IPS DF 6.9 (cell line): ENCODE measurements at regions not wholly inside any gene's neighbourhood (a gene's known extent, or its start where the extent isn't known, plus 50 kb on each side); places are given as distances from the start of the nearest gene placed in this dataset.

Source experiments
- DNase-seq: peaks from one replicate; pipeline ENCODE4 v3.0.0-alpha.2; 2013; ENCODE audit warnings: low read depth, low spot score
- H3K27ac ChIP-seq: one replicate; pipeline ENCODE4 v1.5.1; 2013; ENCODE audit warnings: low read length, control low read depth
- H3K27me3 ChIP-seq: 2 replicates; pipeline ENCODE4 v1.6.1; 2013; ENCODE audit warnings: mild to moderate bottlenecking, low read length; ENCODE audit not compliant: control insufficient read depth, insufficient read depth
- H3K36me3 ChIP-seq: 2 replicates; pipeline ENCODE4 v1.6.1; 2013; ENCODE audit warnings: low read length; ENCODE audit not compliant: control insufficient read depth, insufficient read depth
- H3K4me1 ChIP-seq: 2 replicates; pipeline ENCODE4 v1.6.1; 2013; ENCODE audit warnings: low read length; ENCODE audit not compliant: control insufficient read depth, insufficient read depth
- H3K4me3 ChIP-seq: 2 replicates; pipeline ENCODE4 v1.5.1; 2013; ENCODE audit warnings: mild to moderate bottlenecking, low read length
- H3K9me3 ChIP-seq: 2 replicates; pipeline ENCODE4 v1.6.1; 2013; ENCODE audit warnings: low read length, inconsistent platforms; ENCODE audit not compliant: control insufficient read depth, insufficient read depth
- WGBS: extraction: QIAGEN DNeasy Blood & Tissue Kit; methylation state at CpG from one replicate; pipeline ENCODE4 v1.1.7; 2013; ENCODE audit warnings: mixed read lengths, missing lambda C conversion rate; ENCODE audit not compliant: insufficient read length, insufficient coverage; 5-methylcytosine and 5-hydroxymethylcytosine counted together

DNA sequence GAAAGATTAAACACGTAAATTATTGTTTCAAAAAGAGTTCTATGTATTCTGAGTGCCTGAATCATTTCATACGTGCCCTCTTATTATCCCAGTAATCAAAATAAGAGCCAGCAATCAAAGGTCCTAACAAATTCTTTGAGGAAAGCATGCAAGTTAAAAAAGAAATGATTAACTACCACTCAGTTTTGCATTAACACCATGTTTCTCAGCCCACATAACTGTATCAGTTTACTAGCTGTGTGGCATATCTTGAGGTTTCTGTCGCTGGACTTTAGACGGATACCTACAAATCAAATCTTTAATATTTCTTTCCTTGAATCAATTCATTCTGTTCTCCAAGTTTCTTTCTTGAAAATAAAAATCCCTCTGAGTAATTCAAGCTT is 668.9 kb upstream of the CHAC2 start:
- Histone ChIP-seq H3K27ac (no peak overlapping the region), H3K4me1 (no peaks in the 10 kb centered on the region), H3K27me3 (no peaks in the 10 kb centered on the region), H3K36me3 (no peaks in the 10 kb centered on the region), H3K4me3 (no peak overlapping the region), H3K9me3 (no peaks in the 10 kb centered on the region)
- DNase-seq: no peak
- WGBS: no CpG with 5 or more reads among the region's 4 CpGs

DNA sequence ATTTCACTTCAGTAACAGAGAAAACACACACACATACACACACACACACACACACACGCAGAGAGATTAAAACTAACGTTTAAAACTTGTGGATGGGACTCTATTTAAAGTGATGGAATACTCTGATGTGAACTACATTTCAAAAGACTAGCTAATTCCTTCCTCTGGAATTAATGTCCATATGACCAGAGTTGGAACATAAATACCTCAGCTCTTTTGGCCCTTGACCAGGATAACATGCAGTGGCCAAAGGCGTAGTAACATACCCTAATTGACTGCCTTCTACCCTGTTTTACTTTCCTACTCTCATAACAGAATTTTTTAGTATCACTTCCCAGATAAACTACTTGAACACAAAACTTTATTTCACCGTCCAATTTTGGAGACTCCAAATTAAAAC is 671.3 kb upstream of the CHAC2 start:
- H3K27me3 ChIP-seq: no peaks in the 10 kb centered on the region
- H3K27ac ChIP-seq: no peak overlapping the region
- WGBS: 100% methylated on average over 1 of the region's 4 CpGs
- H3K4me1 ChIP-seq: no peaks in the 10 kb centered on the region
- no peaks in the 10 kb centered on the region for H3K36me3 ChIP-seq
- no peak for DNase-seq
- no peak overlapping the region for H3K4me3 ChIP-seq
- H3K9me3 ChIP-seq: no peaks in the 10 kb centered on the region

DNA sequence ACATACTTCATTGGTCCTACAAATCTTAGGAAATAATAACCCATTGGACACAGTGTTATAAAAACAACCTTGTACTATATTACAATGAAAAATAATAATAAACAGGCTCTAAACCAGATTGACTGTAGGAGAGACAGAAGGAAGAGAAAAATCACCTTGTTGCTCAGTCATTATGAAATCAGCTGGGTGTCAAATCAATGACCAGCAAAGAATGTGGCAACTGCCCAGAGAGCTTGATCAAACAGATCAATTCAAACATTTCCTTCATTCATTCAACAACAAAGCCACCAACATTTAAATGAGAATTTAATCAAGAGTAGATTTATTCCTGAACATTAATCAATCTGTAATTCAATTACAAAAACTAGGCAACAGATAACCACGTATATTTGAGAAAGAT is 671.9 kb upstream of the CHAC2 start:
- Histone ChIP-seq H3K9me3 (no peaks in the 10 kb centered on the region), H3K4me1 (no peaks in the 10 kb centered on the region), H3K4me3 (no peak overlapping the region), H3K27me3 (no peaks in the 10 kb centered on the region), H3K27ac (no peak overlapping the region), H3K36me3 (no peaks in the 10 kb centered on the region)
- DNase-seq: no peak
- no CpG with 5 or more reads among the region's 1 CpG for WGBS

DNA sequence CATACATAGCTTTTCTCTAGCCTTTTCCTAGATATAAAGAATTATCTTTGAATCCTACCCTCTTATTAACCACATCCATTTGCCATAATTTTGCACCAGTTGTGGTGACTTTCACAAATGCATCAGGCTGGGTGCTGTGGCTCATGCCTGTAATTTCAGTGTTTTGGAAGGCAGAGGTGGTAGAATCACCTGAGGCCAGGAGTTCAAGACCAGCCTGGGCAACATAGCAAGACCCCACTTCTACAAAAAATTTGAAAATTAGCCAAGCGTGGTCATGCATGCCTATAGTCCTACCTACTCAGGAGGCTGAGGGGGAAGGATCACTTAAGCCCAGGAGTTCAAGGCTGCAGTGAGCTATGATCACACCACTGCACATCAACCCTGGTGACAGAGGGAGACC is 672.4 kb upstream of the CHAC2 start:
- no CpG with 5 or more reads among the region's 1 CpG for WGBS
- Histone ChIP-seq H3K4me3 (no peak overlapping the region), H3K36me3 (no peaks in the 10 kb centered on the region), H3K9me3 (no peaks in the 10 kb centered on the region), H3K27ac (no peak overlapping the region), H3K27me3 (no peaks in the 10 kb centered on the region), H3K4me1 (no peaks in the 10 kb centered on the region)
- DNase-seq: no peak

DNA sequence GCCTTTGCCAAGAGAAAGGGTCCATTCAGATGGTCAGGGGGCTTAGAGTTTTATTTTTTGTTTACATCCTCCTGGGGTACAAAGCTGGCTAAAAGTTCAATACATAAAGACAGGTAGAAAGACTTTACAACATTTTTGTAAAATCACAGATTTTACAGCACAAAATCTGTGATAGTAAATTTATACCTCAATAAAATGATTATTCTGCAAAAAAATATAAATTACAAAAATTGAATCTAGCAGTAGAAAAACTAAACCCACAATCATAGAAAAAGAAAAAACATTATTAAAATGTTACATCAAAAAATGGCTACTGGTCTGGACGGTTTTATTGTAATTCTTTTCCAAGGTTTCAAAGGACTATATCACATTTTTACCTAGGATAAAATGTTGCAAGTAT is 674.2 kb upstream of the CHAC2 start:
- Histone ChIP-seq H3K27me3 (no peaks in the 10 kb centered on the region), H3K4me3 (no peak overlapping the region), H3K9me3 (no peaks in the 10 kb centered on the region), H3K27ac (no peak overlapping the region), H3K36me3 (no peaks in the 10 kb centered on the region), H3K4me1 (no peaks in the 10 kb centered on the region)
- WGBS: no CpG with 5 or more reads among the region's 1 CpG
- no peak for DNase-seq

DNA sequence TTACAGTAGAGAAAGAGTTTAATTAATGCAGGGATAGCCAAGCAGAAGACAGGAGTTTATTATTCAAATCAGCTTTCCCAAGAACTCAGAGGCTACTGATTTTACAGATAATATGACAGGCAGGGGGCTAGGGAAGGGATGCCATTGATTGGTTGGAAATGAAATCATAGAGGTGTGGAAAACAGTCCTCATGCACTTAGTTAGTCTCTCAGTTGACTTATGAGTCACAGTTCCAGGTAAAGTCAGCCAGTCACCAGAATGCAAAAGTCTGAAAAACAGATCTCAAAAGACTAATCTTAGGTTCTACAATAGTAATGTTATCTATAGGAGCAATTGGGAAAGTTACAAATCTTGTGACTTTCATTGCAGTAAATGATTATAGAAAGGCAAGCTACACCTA is 676.4 kb upstream of the CHAC2 start:
- H3K27ac ChIP-seq: no peak overlapping the region
- DNase-seq: no peak

DNA sequence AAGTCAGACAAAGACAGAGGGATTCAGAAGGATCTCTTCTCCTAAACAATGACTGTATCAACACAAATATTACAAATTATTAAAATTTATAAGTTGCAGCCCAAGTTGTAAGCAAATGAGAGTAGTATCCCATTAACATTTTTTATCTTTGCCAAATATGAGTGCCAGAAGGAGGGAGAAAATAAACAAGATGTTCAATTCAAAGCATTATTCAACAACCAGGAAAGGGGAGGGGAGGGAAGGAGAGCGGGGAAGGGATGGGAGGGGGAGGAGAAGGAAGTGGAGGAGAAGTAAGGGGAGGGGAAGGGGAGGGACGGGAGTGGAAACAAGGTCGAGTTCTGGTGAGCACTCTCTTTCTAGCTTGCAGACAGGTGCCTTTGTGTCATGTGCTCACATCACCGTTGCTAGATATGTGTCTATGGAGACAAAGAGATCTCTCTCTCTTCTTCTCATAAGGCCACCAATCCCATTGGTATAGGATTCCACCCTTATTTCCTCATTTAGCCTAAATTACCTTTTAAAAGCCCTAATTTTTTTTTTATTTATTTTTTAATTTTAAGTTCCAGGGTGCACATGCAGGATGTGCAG is 679.6 kb upstream of the CHAC2 start:
- WGBS: 100% methylated on average over 1 of the region's 4 CpGs
- Histone ChIP-seq H3K27me3 (no peaks in the 10 kb centered on the region), H3K4me1 (no peaks in the 10 kb centered on the region), H3K27ac (no peak overlapping the region), H3K9me3 (no peaks in the 10 kb centered on the region), H3K36me3 (no peaks in the 10 kb centered on the region), H3K4me3 (no peak overlapping the region)
- no peak for DNase-seq

More for the DNA sequence above, 676.4 kb upstream of the CHAC2 start:
- H3K4me1 ChIP-seq: no peaks in the 10 kb centered on the region
- H3K9me3 ChIP-seq: no peaks in the 10 kb centered on the region
- no peaks in the 10 kb centered on the region for H3K36me3 ChIP-seq
- H3K27me3 ChIP-seq: no peaks in the 10 kb centered on the region
- no peak overlapping the region for H3K4me3 ChIP-seq

DNA sequence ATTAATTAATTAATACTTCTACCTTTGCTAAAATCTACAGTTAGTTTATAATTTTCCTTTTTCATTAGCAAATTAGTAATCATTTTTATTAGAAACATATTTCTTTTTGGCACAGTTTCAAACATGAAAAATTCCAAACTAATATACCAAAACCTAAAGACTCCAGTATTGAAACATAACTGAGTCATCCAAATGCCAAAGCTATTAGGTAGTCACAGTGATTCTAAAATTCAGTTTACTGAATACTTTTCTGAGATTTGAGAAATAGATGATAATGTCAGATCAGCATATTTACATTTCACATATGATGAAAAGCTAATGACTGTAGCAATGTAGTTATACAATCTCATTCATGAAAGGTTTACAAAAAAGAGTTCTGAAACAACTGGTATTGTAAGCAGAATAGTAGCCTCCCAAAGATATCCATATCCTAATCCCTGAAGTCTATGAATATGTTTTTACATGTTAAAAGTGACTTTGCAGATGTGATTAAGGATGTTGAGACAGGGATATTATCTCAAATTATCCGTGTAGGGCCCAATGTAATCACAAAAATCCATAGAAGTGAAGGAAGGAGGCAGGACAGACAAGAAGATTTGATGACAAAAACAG is 680.2 kb upstream of the CHAC2 start:
- no CpG with 5 or more reads among the region's 1 CpG for WGBS
- no peaks in the 10 kb centered on the region for H3K27me3 ChIP-seq
- H3K4me1 ChIP-seq: no peaks in the 10 kb centered on the region
- H3K36me3 ChIP-seq: no peaks in the 10 kb centered on the region
- no peak overlapping the region for H3K27ac ChIP-seq
- DNase-seq: no peak
- H3K4me3 ChIP-seq: no peak overlapping the region
- no peaks in the 10 kb centered on the region for H3K9me3 ChIP-seq

DNA sequence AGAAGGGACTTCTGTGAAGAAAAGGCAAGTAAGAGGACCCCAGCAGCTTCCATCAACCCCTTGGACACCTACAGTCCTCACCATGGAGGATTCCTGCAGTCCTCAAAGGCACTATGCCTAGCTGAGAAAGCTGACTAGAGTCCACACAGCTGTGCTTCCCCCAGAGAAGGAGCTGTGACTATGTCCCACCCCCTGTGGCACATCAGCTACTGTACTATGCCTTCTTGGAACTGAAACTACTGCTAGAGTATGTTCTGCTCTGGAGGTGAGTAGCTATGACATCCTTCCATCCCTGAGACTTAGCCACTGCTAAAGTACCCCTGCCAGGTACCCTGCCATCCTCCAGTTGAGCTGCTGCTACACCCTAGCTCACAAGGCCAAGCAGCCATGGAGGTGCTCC is 690.2 kb upstream of the CHAC2 start:
- Histone ChIP-seq H3K9me3 (no peaks in the 10 kb centered on the region), H3K27me3 (no peaks in the 10 kb centered on the region), H3K27ac (no peak overlapping the region), H3K4me1 (no peaks in the 10 kb centered on the region), H3K36me3 (no peaks in the 10 kb centered on the region), H3K4me3 (no peak overlapping the region)
- DNase-seq: no peak

DNA sequence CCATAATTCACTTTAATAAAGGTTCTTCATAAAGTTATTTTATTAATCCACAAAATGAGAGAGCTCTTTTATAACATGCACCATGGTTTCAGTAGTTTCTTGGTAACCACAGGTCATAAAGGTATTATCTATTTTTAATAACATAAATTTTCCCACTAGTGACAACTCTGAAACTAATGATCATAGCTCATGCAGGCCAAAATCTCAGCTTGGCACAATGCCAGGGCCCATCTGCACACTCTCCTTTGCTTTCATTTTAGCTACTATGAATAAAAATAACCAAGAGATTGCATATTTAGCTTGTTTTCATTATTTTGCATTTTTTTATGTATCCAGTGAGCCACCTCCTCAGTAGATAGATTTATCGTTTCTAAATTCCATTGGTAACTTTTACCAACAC is 691.8 kb upstream of the CHAC2 start:
- no peak overlapping the region for H3K4me3 ChIP-seq
- H3K36me3 ChIP-seq: no peaks in the 10 kb centered on the region
- no CpG with 5 or more reads among the region's 1 CpG for WGBS
- DNase-seq: no peak
- H3K9me3 ChIP-seq: no peaks in the 10 kb centered on the region
- H3K27me3 ChIP-seq: no peaks in the 10 kb centered on the region
- H3K4me1 ChIP-seq: no peaks in the 10 kb centered on the region
- H3K27ac ChIP-seq: no peak overlapping the region

DNA sequence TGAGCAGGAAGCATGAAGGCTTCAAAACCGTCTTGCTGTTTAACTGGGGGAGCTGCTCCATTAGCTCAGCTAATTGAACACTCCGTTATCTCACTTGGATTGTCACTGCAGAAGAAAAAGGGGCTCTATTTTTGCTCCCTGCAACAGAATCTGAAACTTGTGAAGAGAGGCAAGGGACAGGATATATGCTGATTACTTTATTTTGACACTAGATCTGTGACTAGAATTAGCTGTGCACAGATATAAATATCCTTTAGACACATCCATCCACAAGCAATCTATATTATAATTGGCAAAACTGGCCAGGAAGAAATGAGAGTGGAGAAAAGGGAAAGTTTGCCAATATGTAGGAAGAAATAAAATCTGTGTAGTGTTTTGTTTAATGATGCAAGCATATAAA is 700.1 kb upstream of the CHAC2 start:
- DNase-seq: no peak
- no peaks in the 10 kb centered on the region for H3K9me3 ChIP-seq
- no CpG with 5 or more reads among the region's 2 CpGs for WGBS
- no peaks in the 10 kb centered on the region for H3K36me3 ChIP-seq
- H3K4me3 ChIP-seq: no peak overlapping the region
- H3K27ac ChIP-seq: no peak overlapping the region
- no peaks in the 10 kb centered on the region for H3K4me1 ChIP-seq
- no peaks in the 10 kb centered on the region for H3K27me3 ChIP-seq
